ENCODE measurements at regions not wholly inside any gene's neighbourhood (a gene's known extent, or its start where the extent isn't known, plus 50 kb on each side); places are given as distances from the start of the nearest gene placed in this dataset.

GRCh38 chr15:53453253-53454105, 306.0 kb downstream of the WDR72 start:
- Histone ChIP-seq H2AFZ (ENCODE audit: low read depth, low read length, poor library complexity, severe bottlenecking) (no peak overlapping the region), H3K9me3 (ENCODE audit: control insufficient read depth in 1 of 2, insufficient read depth in 1 of 2, low read depth in 1 of 2, low read length in 2 of 2) (no peaks in the 10 kb centered on the region), H3K4me2 (ENCODE audit: low read length) (no peak overlapping the region), H4K20me1 (ENCODE audit: insufficient read depth) (no peaks in the 10 kb centered on the region; the same call in 1 of the 2 replicates), H3K79me2 (ENCODE audit: insufficient read depth, low read length) (no peaks in the 10 kb centered on the region), H3K36me3 (ENCODE audit: control insufficient read depth in 1 of 2, insufficient read depth in 2 of 2, low read length in 2 of 2) (no peaks in the 10 kb centered on the region), H3K9ac (ENCODE audit: low read length) (no peak overlapping the region), H3K27me3 (ENCODE audit: insufficient read depth, low read length) (no peaks in the 10 kb centered on the region), H3K9me2 (ENCODE audit: insufficient read depth) (no peaks in the 10 kb centered on the region), H3K27ac (ENCODE audit: low read depth, low read length) (no peak overlapping the region), H3K4me3 (replicated peaks in 1 of 2; ENCODE audit: low read depth in 1 of 2, low read length in 2 of 2) (no peak overlapping the region), H3K4me1 (ENCODE audit: control insufficient read depth in 1 of 2, insufficient read depth in 2 of 2, low read length in 2 of 2) (no peaks in the 10 kb centered on the region)
- intact Hi-C loops (cut with micrococcal nuclease) = no loop called here
- RAD21 ChIA-PET (ENCODE audit: low non-redundant PET in 1 of 2, low total read pairs in 2 of 2, uncharacterized antibody in 2 of 2, unreplicated experiment in 2 of 2) = no interaction called here
- DNase-seq (ENCODE audit: low read depth, low spot score) (no peak), ATAC-seq (no peak)
- POLR2A ChIA-PET = no interaction called here
- CTCF ChIA-PET = no interaction called here
- no peak for TF ChIP-seq RAD21 (IDR thresholded peaks at IDR 0.05; ENCODE audit: low read depth)
- no peak for TF ChIP-seq EZH2 (IDR thresholded peaks at IDR 0.05)
- TF ChIP-seq FOSL1 (IDR thresholded peaks at IDR 0.05; ENCODE audit: low read depth) = no peak
- no peak for TF ChIP-seq JUND (IDR thresholded peaks at IDR 0.05)
- TF ChIP-seq ELF1 (IDR thresholded peaks at IDR 0.05; ENCODE audit: borderline replicate concordance, low read depth) = no peak
- no peak for TF ChIP-seq POLR2AphosphoS5 (IDR thresholded peaks at IDR 0.05; ENCODE audit: low read depth, low read length)
- no peak for TF ChIP-seq EZH2phosphoT487 (IDR thresholded peaks at IDR 0.05; ENCODE audit: borderline replicate concordance)
- TF ChIP-seq POLR2A (IDR thresholded peaks at IDR 0.05; ENCODE audit: borderline replicate concordance, extremely low read depth, insufficient read depth, insufficient read length) = no peak
- no peak for TF ChIP-seq MAX (IDR thresholded peaks at IDR 0.05)
- no peak for TF ChIP-seq CTCF (IDR thresholded peaks at IDR 0.05 in 2 of 3, conservative IDR thresholded peaks at IDR 0.05 in 1 of 3; ENCODE audit: borderline replicate concordance in 1 of 3, insufficient read depth in 1 of 3, low read depth in 2 of 3, low read length in 2 of 3)
- TF ChIP-seq CEBPB (IDR thresholded peaks at IDR 0.05; ENCODE audit: low read depth) = no peak
- TF ChIP-seq YY1 (IDR thresholded peaks at IDR 0.05; ENCODE audit: extremely low read depth, insufficient replicate concordance, low read depth, low read length) = no peak
- TF ChIP-seq TCF7L2 (IDR thresholded peaks at IDR 0.05; ENCODE audit: borderline replicate concordance, extremely low read depth, insufficient read depth, insufficient read length) = no peak
- no TSS peak for BruUV-seq (replicated peaks)
